GM06990 (cell line): ENCODE measurements at regions not wholly inside any gene's neighbourhood (a gene's known extent, or its start where the extent isn't known, plus 50 kb on each side); places are given as distances from the start of the nearest gene placed in this dataset.

Experiments used
- DNase-seq: peaks from one replicate; pipeline ENCODE4 v3.0.0-alpha.2; 2011; ENCODE audit not compliant: insufficient read length; ENCODE audit errors: extremely low read depth
- H3K27me3 ChIP-seq: replicated peaks from 2 replicates; pipeline ENCODE4 v1.6.0; 2011; ENCODE audit warnings: low read length; ENCODE audit not compliant: control insufficient read depth, insufficient read depth
- H3K36me3 ChIP-seq: 2 replicates; pipeline ENCODE4 v1.5.1; 2011; ENCODE audit warnings: low read length; ENCODE audit not compliant: control insufficient read depth, insufficient read depth
- H3K4me3 ChIP-seq: replicated peaks from 2 replicates; pipeline ENCODE4 v1.5.1; 2011; ENCODE audit warnings: low read depth, mild to moderate bottlenecking, control low read depth, low read length
- TF ChIP-seq, protein P1 (sequence below): IDR thresholded peaks from 2 replicates; pipeline ENCODE4 v1.5.1; 2011; ENCODE audit warnings: low read length, control low read depth, mild to moderate bottlenecking, inconsistent platforms; ENCODE audit not compliant: insufficient read depth, poor library complexity, severe bottlenecking

DNA sequence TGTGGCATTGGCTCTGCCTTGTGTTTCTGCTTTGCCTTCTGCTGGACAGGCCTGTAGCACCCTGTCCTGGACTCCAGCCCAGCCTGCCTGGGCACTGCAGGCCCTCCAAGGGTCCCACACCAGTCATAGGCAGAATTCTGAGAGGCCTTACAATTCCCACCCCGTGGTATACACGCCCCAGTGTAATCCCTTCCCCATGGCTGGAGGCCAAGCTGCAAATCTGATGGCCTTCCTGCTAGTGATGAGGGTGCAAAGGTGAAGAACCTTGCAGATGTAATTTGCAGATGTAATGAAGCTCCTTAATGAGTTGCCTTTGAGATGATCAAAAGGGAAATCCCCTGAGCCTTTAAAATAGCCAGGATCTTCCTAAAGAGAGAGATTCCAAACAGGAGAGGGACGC is 325.1 kb upstream of the ZNF32 start:
- Histone ChIP-seq H3K27me3 (no peaks in the 10 kb centered on the region), H3K36me3 (no peaks in the 10 kb centered on the region), H3K4me3 (no peak overlapping the region)
- no peak for DNase-seq
- TF ChIP-seq, protein P1, sequence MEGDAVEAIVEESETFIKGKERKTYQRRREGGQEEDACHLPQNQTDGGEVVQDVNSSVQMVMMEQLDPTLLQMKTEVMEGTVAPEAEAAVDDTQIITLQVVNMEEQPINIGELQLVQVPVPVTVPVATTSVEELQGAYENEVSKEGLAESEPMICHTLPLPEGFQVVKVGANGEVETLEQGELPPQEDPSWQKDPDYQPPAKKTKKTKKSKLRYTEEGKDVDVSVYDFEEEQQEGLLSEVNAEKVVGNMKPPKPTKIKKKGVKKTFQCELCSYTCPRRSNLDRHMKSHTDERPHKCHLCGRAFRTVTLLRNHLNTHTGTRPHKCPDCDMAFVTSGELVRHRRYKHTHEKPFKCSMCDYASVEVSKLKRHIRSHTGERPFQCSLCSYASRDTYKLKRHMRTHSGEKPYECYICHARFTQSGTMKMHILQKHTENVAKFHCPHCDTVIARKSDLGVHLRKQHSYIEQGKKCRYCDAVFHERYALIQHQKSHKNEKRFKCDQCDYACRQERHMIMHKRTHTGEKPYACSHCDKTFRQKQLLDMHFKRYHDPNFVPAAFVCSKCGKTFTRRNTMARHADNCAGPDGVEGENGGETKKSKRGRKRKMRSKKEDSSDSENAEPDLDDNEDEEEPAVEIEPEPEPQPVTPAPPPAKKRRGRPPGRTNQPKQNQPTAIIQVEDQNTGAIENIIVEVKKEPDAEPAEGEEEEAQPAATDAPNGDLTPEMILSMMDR: no peak

DNA sequence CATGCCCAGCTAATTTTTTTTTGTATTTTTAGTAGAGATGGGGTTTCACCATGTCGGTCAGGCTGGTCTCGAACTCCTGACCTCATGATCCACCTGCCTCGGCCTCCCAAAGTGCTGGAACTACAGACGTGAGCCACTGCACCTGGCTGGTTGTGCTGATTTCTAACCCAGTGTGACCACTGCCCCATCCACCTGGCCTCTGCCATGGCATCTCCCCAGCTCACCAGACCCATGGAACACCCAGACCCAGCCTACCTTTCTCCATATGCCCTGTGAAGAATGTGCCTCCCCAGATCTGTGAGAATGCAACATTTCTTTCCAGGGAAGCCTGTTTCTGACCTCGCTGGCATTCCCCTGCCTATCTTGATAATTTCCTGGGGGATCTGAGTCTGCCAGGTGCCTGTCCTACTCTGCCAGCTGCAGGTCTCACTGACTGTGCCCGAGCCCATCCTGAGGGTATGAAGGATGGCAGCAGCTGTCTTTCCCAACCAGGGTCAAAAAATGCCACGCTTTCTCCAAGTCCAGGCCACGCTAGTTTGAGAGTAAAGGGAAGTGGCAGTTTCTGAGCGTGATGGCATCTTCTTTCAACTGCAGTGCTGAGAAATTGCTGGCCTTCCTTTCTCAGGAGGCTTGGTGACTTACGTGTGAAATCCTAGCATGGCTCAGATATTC is 324.4 kb upstream of the ZNF32 start:
- Histone ChIP-seq H3K4me3 (no peak overlapping the region), H3K27me3 (no peaks in the 10 kb centered on the region), H3K36me3 (no peaks in the 10 kb centered on the region)
- TF ChIP-seq, protein P1: no peak
- DNase-seq: no peak

DNA sequence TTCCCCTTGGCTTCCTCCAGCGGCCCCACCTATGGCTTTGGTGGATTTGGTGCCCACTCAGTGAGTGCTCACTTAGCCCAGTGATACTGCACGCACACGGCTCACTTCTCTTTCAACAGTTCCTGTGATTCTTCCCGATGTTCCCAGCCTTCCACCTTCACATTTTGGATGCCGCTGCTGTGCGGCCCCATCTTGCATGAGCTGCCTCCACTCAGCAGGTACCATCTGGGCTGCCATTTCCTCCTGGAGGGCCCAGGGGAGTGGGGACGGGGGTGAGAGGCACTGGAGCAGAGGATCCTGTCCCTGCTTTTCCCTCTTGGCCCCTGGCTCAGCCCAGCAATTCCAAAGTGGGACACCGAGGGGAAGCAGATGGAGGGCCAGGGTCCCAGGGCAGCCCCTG is 323.3 kb upstream of the ZNF32 start:
- Histone ChIP-seq H3K4me3 (no peak overlapping the region), H3K27me3 (no peaks in the 10 kb centered on the region), H3K36me3 (no peaks in the 10 kb centered on the region)
- no peak for DNase-seq
- TF ChIP-seq, protein P1: no peak

DNA sequence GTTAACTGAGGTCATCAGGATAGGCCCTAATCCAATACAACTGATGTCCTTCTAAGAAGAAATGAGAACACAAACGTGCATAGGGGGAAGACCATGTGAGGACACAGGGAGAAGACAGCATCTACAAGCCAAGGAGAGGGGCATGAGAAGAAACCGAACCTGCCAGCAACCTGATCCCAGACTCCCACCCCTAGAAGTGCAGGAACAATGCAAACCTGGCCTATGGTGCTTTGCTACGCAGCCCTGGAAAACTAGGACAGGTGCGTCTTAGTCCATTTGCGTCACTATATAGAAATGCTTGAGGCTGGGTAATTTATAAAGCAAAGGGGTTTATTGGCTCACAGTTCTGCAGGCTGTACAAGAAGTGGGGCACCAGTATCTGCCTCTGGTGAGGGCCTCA is 322.6 kb upstream of the ZNF32 start:
- Histone ChIP-seq H3K36me3 (no peaks in the 10 kb centered on the region), H3K27me3 (no peaks in the 10 kb centered on the region), H3K4me3 (no peak overlapping the region)
- TF ChIP-seq, protein P1: no peak
- DNase-seq: no peak

DNA sequence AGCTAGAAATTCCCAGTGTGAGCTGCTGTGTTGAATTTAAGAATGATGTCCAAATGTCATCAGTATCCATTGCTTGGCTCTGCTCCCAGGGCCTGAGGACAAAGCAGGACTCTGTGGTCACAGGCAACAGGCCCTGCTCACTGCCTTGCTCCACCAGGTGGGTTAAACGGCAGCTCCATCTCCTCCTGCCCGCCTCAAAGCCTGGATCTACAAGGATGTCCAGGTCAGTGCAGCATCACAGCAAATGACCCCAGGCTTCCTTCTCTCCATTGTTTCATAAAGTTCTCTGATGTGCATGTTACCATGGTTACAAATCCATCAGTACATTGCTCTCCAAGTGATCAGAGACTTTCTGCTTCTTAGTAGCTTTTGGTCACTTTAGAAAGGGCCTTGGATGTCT is 322.0 kb upstream of the ZNF32 start:
- TF ChIP-seq, protein P1: no peak
- Histone ChIP-seq H3K36me3 (no peaks in the 10 kb centered on the region), H3K4me3 (no peak overlapping the region), H3K27me3 (no peaks in the 10 kb centered on the region)
- no peak for DNase-seq
